Fibroblast of the aortic adventitia (primary cell): ENCODE measurements at regions not wholly inside any gene's neighbourhood (a gene's known extent, or its start where the extent isn't known, plus 50 kb on each side); places are given as distances from the start of the nearest gene placed in this dataset.

ENCODE experiments used
- DNase-seq: peaks from one replicate; pipeline ENCODE4 v3.0.0-alpha.2; 2010; ENCODE audit warnings: low read depth
- H3K4me3 ChIP-seq: 2 replicates; pipeline ENCODE4 v1.5.1; 2011; ENCODE audit warnings: low read depth, mild to moderate bottlenecking, control low read depth, low read length, moderate library complexity
- CTCF ChIP-seq: IDR thresholded peaks from 2 replicates; pipeline ENCODE4 v1.5.1; 2011; ENCODE audit warnings: mild to moderate bottlenecking, low read length, control low read depth, inconsistent platforms; ENCODE audit not compliant: insufficient read depth

GRCh38 chr4:11223311-11223710, 205.4 kb downstream of the HS3ST1 start:
- no peak for DNase-seq
- no peak overlapping the region for H3K4me3 ChIP-seq
- no peak for TF ChIP-seq CTCF

- H3K4me3 ChIP-seq = no peak overlapping the region
- peak; percentile 44 for TF ChIP-seq CTCF
- DNase-seq = peak; percentile 6
Measured at GRCh38 chr4:11218692-11219091, 210.0 kb downstream of the HS3ST1 start.

GRCh38 chr4:11216520-11216919, 212.2 kb downstream of the HS3ST1 start:
- no peak for TF ChIP-seq CTCF
- H3K4me3 ChIP-seq = no peak overlapping the region
- DNase-seq = no peak

GRCh38 chr4:11214281-11214680, 214.4 kb downstream of the HS3ST1 start:
- no peak overlapping the region for H3K4me3 ChIP-seq
- no peak for DNase-seq

GRCh38 chr4:11209826-11210225, 218.9 kb downstream of the HS3ST1 start:
- no peak overlapping the region for H3K4me3 ChIP-seq
- DNase-seq = no peak
- TF ChIP-seq CTCF = no peak

More at GRCh38 chr4:11214281-11214680, 214.4 kb downstream of the HS3ST1 start:
- TF ChIP-seq CTCF = no peak

- no peak overlapping the region for H3K4me3 ChIP-seq
- no peak for TF ChIP-seq CTCF
- no peak for DNase-seq
Measured at GRCh38 chr4:11201256-11201655, 227.4 kb downstream of the HS3ST1 start.
